ENCODE measurements at regions not wholly inside any gene's neighbourhood (a gene's known extent, or its start where the extent isn't known, plus 50 kb on each side); places are given as distances from the start of the nearest gene placed in this dataset.

- no peak for DNase-seq
Observed at GRCh38 chr11:123253911-123254310, 58.9 kb upstream of the CLMP start.

GRCh38 chr11:123253223-123253622 lies 58.2 kb upstream of the CLMP start:
- no peak for DNase-seq

- no peak for DNase-seq
Observed at GRCh38 chr11:123251657-123252344, 56.8 kb upstream of the CLMP start.

GRCh38 chr11:123250892-123251656 lies 56.0 kb upstream of the CLMP start:
- no peak for DNase-seq

- peak; percentile 55 for DNase-seq
Observed at GRCh38 chr11:123249354-123249753, 54.3 kb upstream of the CLMP start.

- no peak for DNase-seq
Observed at GRCh38 chr11:123247813-123248379, 52.8 kb upstream of the CLMP start.

GRCh38 chr11:123247496-123247799 lies 52.4 kb upstream of the CLMP start:
- DNase-seq = no peak

GRCh38 chr11:123246749-123247495 lies 51.9 kb upstream of the CLMP start:
- peak; percentile 77 for DNase-seq

GRCh38 chr11:123245567-123245966 lies 50.5 kb upstream of the CLMP start:
- no peak for DNase-seq

Measured in EL (cell line).